NCI-H526 treated with DMSO at 0.1 percent for 48 hours (cell line): ENCODE measurements at regions not wholly inside any gene's neighbourhood (a gene's known extent, or its start where the extent isn't known, plus 50 kb on each side); places are given as distances from the start of the nearest gene placed in this dataset.
"Not testable (repeated sequence)": the region's sequence is repeated elsewhere in the genome, so short reads cannot be mapped to it uniquely, and the experiment has no call there.

Experiments used
- DNase-seq: peaks from one replicate; lab custom pipeline; 2025; lab: John Stamatoyannopoulos, UW

GRCh38 chr6:113758826-113759574 lies 98.1 kb upstream of the MARCKS start:
- DNase-seq: no peak

GRCh38 chr6:113762641-113763040 lies 94.5 kb upstream of the MARCKS start:
- DNase-seq: no peak

- no peak for DNase-seq
Measured at GRCh38 chr6:113763311-113763766, 93.8 kb upstream of the MARCKS start.

- DNase-seq: no peak
Measured at GRCh38 chr6:113763876-113764275, 93.3 kb upstream of the MARCKS start.

GRCh38 chr6:113765909-113766308 lies 91.2 kb upstream of the MARCKS start:
- no peak for DNase-seq

GRCh38 chr6:113767985-113768384 lies 89.2 kb upstream of the MARCKS start:
- DNase-seq: no peak

- DNase-seq: no peak
Measured at GRCh38 chr6:113772961-113773360, 84.2 kb upstream of the MARCKS start.

GRCh38 chr6:113774127-113774825 lies 82.9 kb upstream of the MARCKS start:
- DNase-seq: no peak

- no peak for DNase-seq
Measured at GRCh38 chr6:113776998-113777397, 80.1 kb upstream of the MARCKS start.

- DNase-seq: no peak
Measured at GRCh38 chr6:113777601-113778000, 79.5 kb upstream of the MARCKS start.

GRCh38 chr6:113779656-113780055 lies 77.5 kb upstream of the MARCKS start:
- DNase-seq: no peak

GRCh38 chr6:113782636-113783035 lies 74.5 kb upstream of the MARCKS start:
- DNase-seq: no peak

GRCh38 chr6:113786168-113786567 lies 71.0 kb upstream of the MARCKS start:
- no peak for DNase-seq

- no peak for DNase-seq
Measured at GRCh38 chr6:113788586-113788985, 68.6 kb upstream of the MARCKS start.

GRCh38 chr6:113791225-113791624 lies 65.9 kb upstream of the MARCKS start:
- DNase-seq: not testable (repeated sequence)

GRCh38 chr6:113795371-113795770 lies 61.8 kb upstream of the MARCKS start:
- DNase-seq: not testable (repeated sequence)

GRCh38 chr6:113796038-113796437 lies 61.1 kb upstream of the MARCKS start:
- DNase-seq: no peak

GRCh38 chr6:113802779-113803178 lies 54.4 kb upstream of the MARCKS start:
- no peak for DNase-seq

GRCh38 chr6:113805173-113805790 lies 51.9 kb upstream of the MARCKS start:
- no peak for DNase-seq

GRCh38 chr6:113805811-113806495 lies 51.2 kb upstream of the MARCKS start:
- DNase-seq: no peak
